Bronchial epithelial cell (primary cell): ENCODE measurements at regions not wholly inside any gene's neighbourhood (a gene's known extent, or its start where the extent isn't known, plus 50 kb on each side); places are given as distances from the start of the nearest gene placed in this dataset.

Source experiments
- DNase-seq: peaks from one replicate; pipeline ENCODE4 v3.0.0-alpha.2; 2010; ENCODE audit warnings: low read depth
- FAIRE-seq: peaks from 2 replicates; lab custom pipeline; 2011; peaks lifted over from hg19 to GRCh38; lab: Jason Lieb, UNC
- H3K27me3 ChIP-seq: 2 replicates; pipeline ENCODE4 v1.5.1; 2011; ENCODE audit warnings: low read length; ENCODE audit not compliant: control insufficient read depth, insufficient read depth
- H3K36me3 ChIP-seq: 2 replicates; pipeline ENCODE4 v1.5.1; 2011; ENCODE audit warnings: low read length; ENCODE audit not compliant: control insufficient read depth, insufficient read depth
- H3K4me3 ChIP-seq: 2 replicates; pipeline ENCODE4 v1.5.1; 2011; ENCODE audit warnings: mild to moderate bottlenecking, low read depth, low read length, control low read depth
- TF ChIP-seq, protein P1 (sequence below): IDR thresholded peaks from 2 replicates; pipeline ENCODE4 v1.5.1; 2011; ENCODE audit warnings: mild to moderate bottlenecking, moderate library complexity, low read length, control low read depth, inconsistent platforms; ENCODE audit not compliant: insufficient read depth, severe bottlenecking

DNA sequence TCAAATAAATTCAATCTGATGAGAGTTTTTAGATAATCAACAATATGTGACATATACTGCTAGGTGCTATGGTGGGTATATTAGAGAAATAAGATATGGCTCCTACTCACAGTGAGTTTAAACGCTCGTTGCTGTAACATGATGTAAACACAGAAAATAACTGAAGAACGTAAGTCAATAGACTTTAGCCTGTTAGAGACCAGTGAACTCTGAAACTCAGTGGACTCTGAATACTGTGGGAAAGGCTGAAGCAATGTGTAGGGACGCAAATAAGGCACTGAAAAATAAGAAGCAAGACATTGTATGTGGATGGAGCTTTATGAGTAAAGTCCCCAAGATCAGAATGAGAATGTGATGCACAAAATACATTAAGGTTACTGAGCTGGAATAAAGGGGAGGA lies 431.6 kb downstream of the TFAP2B start:
- no peaks in the 10 kb centered on the region for H3K36me3 ChIP-seq
- H3K4me3 ChIP-seq, result no peak overlapping the region
- DNase-seq, result no peak
- FAIRE-seq, result no peak
- no peaks in the 10 kb centered on the region for H3K27me3 ChIP-seq
- TF ChIP-seq, protein P1, sequence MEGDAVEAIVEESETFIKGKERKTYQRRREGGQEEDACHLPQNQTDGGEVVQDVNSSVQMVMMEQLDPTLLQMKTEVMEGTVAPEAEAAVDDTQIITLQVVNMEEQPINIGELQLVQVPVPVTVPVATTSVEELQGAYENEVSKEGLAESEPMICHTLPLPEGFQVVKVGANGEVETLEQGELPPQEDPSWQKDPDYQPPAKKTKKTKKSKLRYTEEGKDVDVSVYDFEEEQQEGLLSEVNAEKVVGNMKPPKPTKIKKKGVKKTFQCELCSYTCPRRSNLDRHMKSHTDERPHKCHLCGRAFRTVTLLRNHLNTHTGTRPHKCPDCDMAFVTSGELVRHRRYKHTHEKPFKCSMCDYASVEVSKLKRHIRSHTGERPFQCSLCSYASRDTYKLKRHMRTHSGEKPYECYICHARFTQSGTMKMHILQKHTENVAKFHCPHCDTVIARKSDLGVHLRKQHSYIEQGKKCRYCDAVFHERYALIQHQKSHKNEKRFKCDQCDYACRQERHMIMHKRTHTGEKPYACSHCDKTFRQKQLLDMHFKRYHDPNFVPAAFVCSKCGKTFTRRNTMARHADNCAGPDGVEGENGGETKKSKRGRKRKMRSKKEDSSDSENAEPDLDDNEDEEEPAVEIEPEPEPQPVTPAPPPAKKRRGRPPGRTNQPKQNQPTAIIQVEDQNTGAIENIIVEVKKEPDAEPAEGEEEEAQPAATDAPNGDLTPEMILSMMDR, result no peak

DNA sequence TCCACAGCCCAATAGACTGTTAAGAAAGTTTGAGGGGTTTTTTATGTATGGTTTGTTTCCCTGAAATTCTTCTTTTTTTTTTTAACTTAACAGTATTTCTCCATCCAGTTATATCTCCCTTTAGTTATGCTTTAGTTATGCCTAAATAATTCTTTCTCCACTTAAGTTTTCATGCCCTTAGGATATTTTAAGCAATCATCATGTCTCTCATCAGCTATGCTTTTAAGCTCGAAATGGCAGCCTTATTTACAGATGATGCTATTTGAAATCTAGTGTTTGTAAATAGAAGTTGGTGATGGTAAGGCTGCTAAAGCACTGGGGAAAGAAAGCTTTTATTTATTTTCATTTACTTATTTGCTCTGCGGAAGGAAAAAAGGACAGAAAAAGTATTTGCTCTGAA lies 439.3 kb downstream of the TFAP2B start:
- TF ChIP-seq, protein P1, result no peak
- FAIRE-seq (no peak), DNase-seq (no peak)
- no peaks in the 10 kb centered on the region for H3K27me3 ChIP-seq
- no peak overlapping the region for H3K4me3 ChIP-seq
- H3K36me3 ChIP-seq, result no peaks in the 10 kb centered on the region

- H3K4me3 ChIP-seq, result no peak overlapping the region
- TF ChIP-seq, protein P1, result no peak
- FAIRE-seq, result no peak
- no peak for DNase-seq
- no peaks in the 10 kb centered on the region for H3K27me3 ChIP-seq
- no peaks in the 10 kb centered on the region for H3K36me3 ChIP-seq
Observed at GRCh38 chr6:51260003-51260402, 441.3 kb downstream of the TFAP2B start.

DNA sequence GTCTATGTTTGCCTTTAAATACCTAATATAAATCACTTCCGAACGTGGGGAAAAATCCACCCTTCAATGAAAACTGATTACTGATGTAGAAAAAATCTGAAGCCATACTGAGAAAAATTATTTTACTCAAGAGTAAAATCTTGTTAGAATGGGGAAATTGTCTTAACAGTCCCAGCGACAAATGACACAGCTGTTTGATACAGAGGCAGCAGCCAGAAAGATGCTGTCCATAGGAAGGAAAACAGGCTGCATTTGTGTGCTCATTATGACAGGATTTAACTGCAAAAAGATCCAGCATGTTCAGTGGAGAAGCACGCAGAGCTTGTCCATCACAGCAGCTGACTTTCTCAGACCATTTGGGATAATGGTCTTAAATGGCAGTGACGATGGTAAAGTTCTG lies 443.0 kb downstream of the TFAP2B start:
- DNase-seq, result no peak
- TF ChIP-seq, protein P1, result no peak
- no peak for FAIRE-seq
- H3K4me3 ChIP-seq, result no peak overlapping the region
- H3K27me3 ChIP-seq, result no peaks in the 10 kb centered on the region
- no peaks in the 10 kb centered on the region for H3K36me3 ChIP-seq

DNA sequence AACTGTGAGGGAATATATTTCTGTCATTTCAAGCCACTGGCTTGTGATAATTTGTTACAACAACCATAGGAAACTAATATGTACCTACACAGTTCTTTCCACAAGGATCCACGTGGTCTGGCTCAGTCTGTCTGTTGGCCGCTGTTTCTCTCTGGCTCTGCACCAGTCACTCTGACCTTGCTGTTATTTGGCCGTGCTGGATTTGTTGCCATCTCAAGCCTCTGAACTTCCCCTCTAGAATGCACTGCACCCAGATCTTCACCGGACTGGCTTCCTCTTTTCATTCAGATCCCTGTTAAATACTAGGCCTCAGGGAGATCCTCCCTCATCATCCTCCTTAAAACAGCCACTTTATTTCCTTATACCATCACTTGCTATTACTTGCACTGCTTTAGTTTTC lies 446.8 kb downstream of the TFAP2B start:
- FAIRE-seq (no peak), DNase-seq (no peak)
- TF ChIP-seq, protein P1, result no peak
- H3K27me3 ChIP-seq, result no peaks in the 10 kb centered on the region
- no peak overlapping the region for H3K4me3 ChIP-seq
- no peaks in the 10 kb centered on the region for H3K36me3 ChIP-seq

DNA sequence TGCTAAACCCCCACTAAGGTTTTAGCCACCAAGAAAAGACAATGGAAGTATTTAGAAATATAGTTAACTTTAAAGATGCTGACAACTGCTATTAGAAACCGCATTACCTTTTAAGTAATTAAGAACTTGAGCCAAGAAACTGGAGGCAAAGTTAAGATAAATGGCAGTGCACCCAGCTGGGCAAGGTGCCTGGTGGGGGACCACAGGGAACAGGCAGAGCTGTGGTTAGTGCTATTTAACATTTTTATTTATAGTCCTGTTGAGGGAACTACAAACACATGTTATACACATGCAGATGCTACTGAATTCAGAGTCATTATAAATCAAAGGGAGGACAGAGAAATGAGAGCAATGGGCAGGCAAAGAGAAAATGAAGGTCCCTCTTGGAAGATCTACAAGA lies 447.9 kb downstream of the TFAP2B start:
- FAIRE-seq (no peak), DNase-seq (no peak)
- H3K36me3 ChIP-seq, result no peaks in the 10 kb centered on the region
- H3K27me3 ChIP-seq, result no peaks in the 10 kb centered on the region
- H3K4me3 ChIP-seq, result no peak overlapping the region
- TF ChIP-seq, protein P1, result no peak
